ENCODE measurements at regions not wholly inside any gene's neighbourhood (a gene's known extent, or its start where the extent isn't known, plus 50 kb on each side); places are given as distances from the start of the nearest gene placed in this dataset.

- DNase-seq (ENCODE audit: low read depth in 4 of 6, low spot score in 6 of 6), result peak in 2 of 6 donors; percentile 15 to 22
- H3K4me3 ChIP-seq (ENCODE audit: low read depth, low read length), result no peak overlapping the region
- H3K27me3 ChIP-seq (ENCODE audit: control insufficient read depth, insufficient read depth, low read length), result no peaks in the 10 kb centered on the region
- H3K9me3 ChIP-seq (ENCODE audit: control insufficient read depth, insufficient read depth, low read length), result no peaks in the 10 kb centered on the region
- no peaks in the 10 kb centered on the region for H3K36me3 ChIP-seq (ENCODE audit: control insufficient read depth, insufficient read depth, low read length)
- H3K27ac ChIP-seq (ENCODE audit: low read depth, low read length), result no peak overlapping the region
- WGBS (ENCODE audit: insufficient coverage), result 79% methylated on average over 2 of the region's 2 CpGs
- no peaks in the 10 kb centered on the region for H3K4me1 ChIP-seq (ENCODE audit: control insufficient read depth, insufficient read depth, low read length)
Observed at GRCh38 chr2:189327879-189328847, 113.1 kb upstream of the WDR75 start.

- H3K27me3 ChIP-seq (ENCODE audit: control insufficient read depth, insufficient read depth, low read length), result no peaks in the 10 kb centered on the region
- WGBS (ENCODE audit: insufficient coverage), result no CpG with 5 or more reads among the region's 2 CpGs
- H3K36me3 ChIP-seq (ENCODE audit: control insufficient read depth, insufficient read depth, low read length), result no peaks in the 10 kb centered on the region
- H3K4me1 ChIP-seq (ENCODE audit: control insufficient read depth, insufficient read depth, low read length), result no peaks in the 10 kb centered on the region
- no peak overlapping the region for H3K27ac ChIP-seq (ENCODE audit: low read depth, low read length)
- DNase-seq (ENCODE audit: low read depth in 4 of 6, low spot score in 6 of 6), result no peak
- no peaks in the 10 kb centered on the region for H3K9me3 ChIP-seq (ENCODE audit: control insufficient read depth, insufficient read depth, low read length)
- no peak overlapping the region for H3K4me3 ChIP-seq (ENCODE audit: low read depth, low read length)
Observed at GRCh38 chr2:189328848-189329245, 112.4 kb upstream of the WDR75 start.

DNA sequence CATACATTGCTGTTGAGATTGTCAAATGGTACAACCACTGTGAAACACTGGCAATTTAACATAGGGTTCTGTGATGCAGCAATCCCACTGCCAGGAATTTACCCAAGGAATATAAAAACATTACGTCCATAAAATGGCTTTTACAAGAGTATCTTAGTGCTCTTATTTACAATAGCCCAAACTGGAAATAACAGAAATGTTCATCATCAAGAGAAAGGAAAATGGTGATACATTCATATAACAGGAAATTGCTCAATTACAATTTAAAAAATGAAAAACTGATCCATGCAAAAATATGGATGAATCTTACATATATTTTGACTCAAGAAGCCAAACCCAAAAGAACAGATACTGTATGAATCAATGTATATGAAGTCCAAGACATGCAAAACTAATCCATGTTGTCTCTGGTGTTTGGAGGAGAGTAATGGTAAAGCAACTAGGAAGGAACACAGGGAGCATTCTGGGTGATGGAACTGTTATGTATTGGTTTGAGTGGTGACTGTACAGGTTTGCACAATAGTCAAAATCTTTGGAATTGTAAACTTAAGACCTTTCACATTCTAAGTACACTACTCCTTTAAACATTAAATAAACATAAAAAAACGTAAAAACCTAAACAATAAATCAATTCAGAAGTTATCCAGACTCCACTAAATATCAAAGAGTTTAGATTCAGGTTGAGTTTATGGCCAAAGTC, 104.8 kb upstream of the WDR75 start:
- no peak overlapping the region for H3K4me3 ChIP-seq (ENCODE audit: low read depth, low read length)
- no CpG with 5 or more reads among the region's 2 CpGs for WGBS (ENCODE audit: insufficient coverage)
- DNase-seq (ENCODE audit: low read depth in 4 of 6, low spot score in 6 of 6), result no peak
- no peaks in the 10 kb centered on the region for H3K4me1 ChIP-seq (ENCODE audit: control insufficient read depth, insufficient read depth, low read length)
- H3K27ac ChIP-seq (ENCODE audit: low read depth, low read length), result no peak overlapping the region
- no peaks in the 10 kb centered on the region for H3K9me3 ChIP-seq (ENCODE audit: control insufficient read depth, insufficient read depth, low read length)
- no peaks in the 10 kb centered on the region for H3K27me3 ChIP-seq (ENCODE audit: control insufficient read depth, insufficient read depth, low read length)
- H3K36me3 ChIP-seq (ENCODE audit: control insufficient read depth, insufficient read depth, low read length), result no peaks in the 10 kb centered on the region

DNA sequence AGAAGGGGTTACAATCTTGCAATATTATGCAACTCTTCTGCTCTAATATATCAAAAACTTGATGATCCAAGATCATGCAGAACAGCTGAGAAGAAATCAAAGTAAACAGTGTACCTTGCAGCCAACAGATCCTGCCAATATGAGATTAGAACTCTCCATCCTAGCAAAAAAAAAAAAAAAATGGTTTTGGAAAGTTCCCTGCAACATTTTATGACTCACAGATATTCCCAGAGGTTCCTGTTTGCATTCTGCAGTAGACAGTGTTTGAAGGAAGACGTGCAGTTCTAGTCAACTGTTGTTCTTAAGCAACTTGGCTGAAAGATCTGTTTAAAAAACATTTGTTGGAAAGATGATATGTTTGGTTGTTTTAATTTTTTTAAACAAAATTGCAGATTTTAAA, 103.6 kb upstream of the WDR75 start:
- H3K27me3 ChIP-seq (ENCODE audit: control insufficient read depth, insufficient read depth, low read length), result no peaks in the 10 kb centered on the region
- peak in 1 of 6 donors; percentile 63 for DNase-seq (ENCODE audit: low read depth in 4 of 6, low spot score in 6 of 6)
- H3K9me3 ChIP-seq (ENCODE audit: control insufficient read depth, insufficient read depth, low read length), result no peaks in the 10 kb centered on the region
- WGBS (ENCODE audit: insufficient coverage), result no CpG with 5 or more reads among the region's 1 CpG
- no peak overlapping the region for H3K4me3 ChIP-seq (ENCODE audit: low read depth, low read length)
- H3K27ac ChIP-seq (ENCODE audit: low read depth, low read length), result no peak overlapping the region
- no peaks in the 10 kb centered on the region for H3K36me3 ChIP-seq (ENCODE audit: control insufficient read depth, insufficient read depth, low read length)
- H3K4me1 ChIP-seq (ENCODE audit: control insufficient read depth, insufficient read depth, low read length), result no peaks in the 10 kb centered on the region

DNA sequence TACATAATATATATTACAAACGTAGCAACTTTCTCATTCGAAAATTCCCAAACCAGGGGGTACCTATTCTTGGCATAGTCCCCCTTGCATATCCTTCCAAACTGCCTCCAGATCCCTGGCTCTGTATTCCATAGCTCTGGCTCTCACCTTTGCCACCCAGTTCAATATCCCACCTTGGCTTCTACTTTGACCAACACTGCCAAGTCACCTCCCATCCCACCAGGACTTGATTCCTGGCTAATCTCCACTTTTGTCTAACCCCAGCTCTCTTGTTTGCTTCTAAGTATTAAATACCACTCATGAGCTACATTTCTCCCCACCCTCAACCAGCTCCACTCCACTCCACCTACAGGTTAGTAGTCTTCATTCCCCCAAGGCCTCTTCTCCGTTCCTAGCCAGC, 103.2 kb upstream of the WDR75 start:
- Histone ChIP-seq H3K27ac (ENCODE audit: low read depth, low read length) (no peak overlapping the region), H3K9me3 (ENCODE audit: control insufficient read depth, insufficient read depth, low read length) (no peaks in the 10 kb centered on the region), H3K27me3 (ENCODE audit: control insufficient read depth, insufficient read depth, low read length) (no peaks in the 10 kb centered on the region), H3K36me3 (ENCODE audit: control insufficient read depth, insufficient read depth, low read length) (no peaks in the 10 kb centered on the region), H3K4me3 (ENCODE audit: low read depth, low read length) (no peak overlapping the region), H3K4me1 (ENCODE audit: control insufficient read depth, insufficient read depth, low read length) (no peaks in the 10 kb centered on the region)
- WGBS (ENCODE audit: insufficient coverage), result 96% methylated on average over 2 of the region's 3 CpGs
- DNase-seq (ENCODE audit: low read depth in 4 of 6, low spot score in 6 of 6), result no peak

DNA sequence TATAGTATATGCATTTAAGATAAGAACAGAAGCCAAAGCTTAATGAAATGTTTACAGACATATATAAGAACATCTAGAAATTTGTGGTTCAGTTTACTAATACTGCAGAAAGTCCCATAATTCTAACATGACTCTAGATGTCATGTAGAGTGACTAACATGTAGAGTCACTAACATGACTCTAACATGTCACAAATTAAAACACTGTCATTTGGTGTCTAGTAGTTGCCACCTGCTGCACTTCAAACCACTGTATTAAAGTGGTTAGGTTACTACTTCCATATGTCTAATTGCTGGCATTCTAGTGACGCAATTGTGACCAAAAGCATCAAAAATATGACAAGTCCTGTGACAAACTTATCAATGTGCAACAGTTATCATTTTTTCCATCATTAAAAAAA, 100.2 kb upstream of the WDR75 start:
- Histone ChIP-seq H3K4me3 (ENCODE audit: low read depth, low read length) (no peak overlapping the region), H3K27ac (ENCODE audit: low read depth, low read length) (no peak overlapping the region), H3K9me3 (ENCODE audit: control insufficient read depth, insufficient read depth, low read length) (no peaks in the 10 kb centered on the region), H3K36me3 (ENCODE audit: control insufficient read depth, insufficient read depth, low read length) (no peaks in the 10 kb centered on the region), H3K27me3 (ENCODE audit: control insufficient read depth, insufficient read depth, low read length) (no peaks in the 10 kb centered on the region), H3K4me1 (ENCODE audit: control insufficient read depth, insufficient read depth, low read length) (no peaks in the 10 kb centered on the region)
- no CpG with 5 or more reads among the region's 1 CpG for WGBS (ENCODE audit: insufficient coverage)
- DNase-seq (ENCODE audit: low read depth in 4 of 6, low spot score in 6 of 6), result no peak

DNA sequence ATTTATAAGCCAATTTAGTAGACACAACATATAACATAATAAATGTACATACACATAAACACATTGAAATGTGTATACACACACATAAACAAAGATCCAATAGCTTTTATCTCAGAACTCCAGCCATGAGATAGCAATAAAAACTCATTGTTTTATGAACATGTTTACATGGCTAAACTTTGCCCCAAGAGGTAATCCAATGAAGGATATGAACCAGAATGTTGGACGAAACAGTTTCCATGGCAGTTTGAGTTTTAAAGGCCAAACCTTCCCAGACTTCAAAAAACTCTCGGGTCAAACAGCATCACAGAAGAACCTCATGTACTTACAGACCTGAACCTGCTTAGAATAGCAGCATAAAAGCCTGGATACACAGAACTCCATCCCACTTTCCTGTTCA, 97.2 kb upstream of the WDR75 start:
- Histone ChIP-seq H3K4me3 (ENCODE audit: low read depth, low read length) (no peak overlapping the region), H3K36me3 (ENCODE audit: control insufficient read depth, insufficient read depth, low read length) (no peaks in the 10 kb centered on the region), H3K27me3 (ENCODE audit: control insufficient read depth, insufficient read depth, low read length) (no peaks in the 10 kb centered on the region), H3K27ac (ENCODE audit: low read depth, low read length) (no peak overlapping the region), H3K9me3 (ENCODE audit: control insufficient read depth, insufficient read depth, low read length) (no peaks in the 10 kb centered on the region), H3K4me1 (ENCODE audit: control insufficient read depth, insufficient read depth, low read length) (no peaks in the 10 kb centered on the region)
- 100% methylated on average over 2 of the region's 2 CpGs for WGBS (ENCODE audit: insufficient coverage)
- no peak for DNase-seq (ENCODE audit: low read depth in 4 of 6, low spot score in 6 of 6)

- no peaks in the 10 kb centered on the region for H3K36me3 ChIP-seq (ENCODE audit: control insufficient read depth, insufficient read depth, low read length)
- WGBS (ENCODE audit: insufficient coverage), result no CpG with 5 or more reads among the region's 1 CpG
- DNase-seq (ENCODE audit: low read depth in 4 of 6, low spot score in 6 of 6), result peak in 4 of 6 donors; percentile 2 to 55 (median 8)
- H3K27me3 ChIP-seq (ENCODE audit: control insufficient read depth, insufficient read depth, low read length), result no peaks in the 10 kb centered on the region
- H3K4me1 ChIP-seq (ENCODE audit: control insufficient read depth, insufficient read depth, low read length), result no peaks in the 10 kb centered on the region
- H3K4me3 ChIP-seq (ENCODE audit: low read depth, low read length), result no peak overlapping the region
- H3K27ac ChIP-seq (ENCODE audit: low read depth, low read length), result no peak overlapping the region
- H3K9me3 ChIP-seq (ENCODE audit: control insufficient read depth, insufficient read depth, low read length), result no peaks in the 10 kb centered on the region
Observed at GRCh38 chr2:189347540-189347939, 93.7 kb upstream of the WDR75 start.

DNA sequence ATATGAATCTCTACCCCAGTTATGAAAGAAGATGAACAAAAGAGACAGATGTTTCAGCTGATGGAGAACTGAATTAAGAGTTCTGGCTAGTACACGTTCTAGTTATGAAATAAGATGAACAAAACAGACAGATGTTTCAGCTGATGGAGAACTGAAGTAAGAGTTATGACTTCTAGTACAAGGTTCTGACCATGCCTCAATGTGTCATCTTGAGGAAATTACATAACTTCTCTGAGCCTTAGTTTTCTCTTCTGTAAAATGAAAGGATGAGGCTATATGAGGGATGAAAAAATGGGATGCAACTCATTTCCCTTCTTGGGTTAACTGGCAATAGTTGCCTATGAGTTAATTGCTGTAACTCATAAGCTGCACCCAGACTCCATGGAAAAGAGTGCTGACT, 92.9 kb upstream of the WDR75 start:
- no peaks in the 10 kb centered on the region for H3K4me1 ChIP-seq (ENCODE audit: control insufficient read depth, insufficient read depth, low read length)
- 100% methylated on average over 1 of the region's 1 CpG for WGBS (ENCODE audit: insufficient coverage)
- no peaks in the 10 kb centered on the region for H3K9me3 ChIP-seq (ENCODE audit: control insufficient read depth, insufficient read depth, low read length)
- H3K27me3 ChIP-seq (ENCODE audit: control insufficient read depth, insufficient read depth, low read length), result no peaks in the 10 kb centered on the region
- H3K36me3 ChIP-seq (ENCODE audit: control insufficient read depth, insufficient read depth, low read length), result no peaks in the 10 kb centered on the region
- H3K4me3 ChIP-seq (ENCODE audit: low read depth, low read length), result no peak overlapping the region
- no peak overlapping the region for H3K27ac ChIP-seq (ENCODE audit: low read depth, low read length)
- DNase-seq (ENCODE audit: low read depth in 4 of 6, low spot score in 6 of 6), result no peak

All from spinal cord (tissue), 9 donors.